Body of pancreas (tissue), 4 donors: ENCODE measurements at regions not wholly inside any gene's neighbourhood (a gene's known extent, or its start where the extent isn't known, plus 50 kb on each side); places are given as distances from the start of the nearest gene placed in this dataset.

Experiments
- CTCF ChIP-seq, 7 experiments: fragments of 450-650 bp in 4 of 7; fragments of 200-600 bp in 3 of 7; sonication (generic) in 3 of 7; IDR thresholded peaks; one replicate each; pipeline ENCODE4 v1.5.1; 2016 to 2019; ENCODE audit warnings: antibody characterized with exemption in 7 of 7
- POLR2A ChIP-seq, 3 donors: fragments of 450-650 bp; IDR thresholded peaks; one replicate each; pipeline ENCODE4 v1.6.1; 2016; ENCODE audit warnings: antibody characterized with exemption in 3 of 3, mild to moderate bottlenecking in 2 of 3

- TF ChIP-seq POLR2A (IDR thresholded peaks at IDR 0.05) (no peak), CTCF (IDR thresholded peaks at IDR 0.05) (no peak)
Observed at GRCh38 chr12:93097417-93097816, 168.3 kb upstream of the EEA1 start.
